ENCODE measurements at regions not wholly inside any gene's neighbourhood (a gene's known extent, or its start where the extent isn't known, plus 50 kb on each side); places are given as distances from the start of the nearest gene placed in this dataset.
A peak's percentile ranks its signal among the peaks of the same experiment; 100 is the strongest.

- no peak for DNase-seq (ENCODE audit: extremely low spot score)
- H3K4me1 ChIP-seq = no peaks in the 10 kb centered on the region
- H3K36me3 ChIP-seq = no peaks in the 10 kb centered on the region
- no peak overlapping the region for H3K27ac ChIP-seq (replicated peaks in 1 of 4)
- H3K4me3 ChIP-seq = no peak overlapping the region
- WGBS = 59% methylated on average over 3 of the region's 3 CpGs
- no peaks in the 10 kb centered on the region for H3K27me3 ChIP-seq
- intact Hi-C loops (cut with DNase I) = no loop called here
- H3K9me3 ChIP-seq = no peaks in the 10 kb centered on the region
- TF ChIP-seq EP300 (IDR thresholded peaks at IDR 0.05) (no peak), POLR2AphosphoS5 (IDR thresholded peaks at IDR 0.05) (no peak), POLR2A (IDR thresholded peaks at IDR 0.05; ENCODE audit: low read depth) (no peak), CTCF (IDR thresholded peaks at IDR 0.05) (no peak)
These were observed 762.2 kb upstream of the ALCAM start for GRCh38 chr3:104604326-104605010.

GRCh38 chr3:104606812-104607211 is 759.9 kb upstream of the ALCAM start:
- Histone ChIP-seq H3K4me1 (no peaks in the 10 kb centered on the region), H3K27ac (replicated peaks in 1 of 4) (no peak overlapping the region), H3K27me3 (no peaks in the 10 kb centered on the region), H3K36me3 (no peaks in the 10 kb centered on the region), H3K4me3 (no peak overlapping the region), H3K9me3 (no peaks in the 10 kb centered on the region)
- no peak for TF ChIP-seq POLR2A (IDR thresholded peaks at IDR 0.05; ENCODE audit: low read depth)
- TF ChIP-seq CTCF (IDR thresholded peaks at IDR 0.05) = no peak
- no peak for TF ChIP-seq EP300 (IDR thresholded peaks at IDR 0.05)
- TF ChIP-seq POLR2AphosphoS5 (IDR thresholded peaks at IDR 0.05) = no peak
- intact Hi-C loops (cut with DNase I) = no loop called here
- 67% methylated on average over 2 of the region's 2 CpGs for whole genome bisulfite sequencing
- no peak for DNase-seq (ENCODE audit: extremely low spot score)

- no peak for TF ChIP-seq POLR2AphosphoS5 (IDR thresholded peaks at IDR 0.05)
- TF ChIP-seq CTCF (IDR thresholded peaks at IDR 0.05) = peak in 1 of 3 experiments; percentile 6
- no peak for TF ChIP-seq POLR2A (IDR thresholded peaks at IDR 0.05; ENCODE audit: low read depth)
- Histone ChIP-seq H3K36me3 (no peaks in the 10 kb centered on the region), H3K4me1 (no peaks in the 10 kb centered on the region), H3K27ac (replicated peaks in 1 of 4) (no peak overlapping the region), H3K9me3 (no peaks in the 10 kb centered on the region), H3K4me3 (no peak overlapping the region), H3K27me3 (no peaks in the 10 kb centered on the region)
- intact Hi-C loops (cut with DNase I) = no loop called here
- no peak for DNase-seq (ENCODE audit: extremely low spot score)
- WGBS = 66% methylated on average over 4 of the region's 4 CpGs
These were observed 755.7 kb upstream of the ALCAM start for GRCh38 chr3:104610730-104611652.

- intact Hi-C loops (cut with DNase I) = no loop called here
- Histone ChIP-seq H3K9me3 (no peaks in the 10 kb centered on the region), H3K4me1 (no peaks in the 10 kb centered on the region), H3K27ac (replicated peaks in 1 of 4) (no peak overlapping the region), H3K36me3 (no peaks in the 10 kb centered on the region), H3K27me3 (no peaks in the 10 kb centered on the region), H3K4me3 (no peak overlapping the region)
- DNase-seq (ENCODE audit: extremely low spot score) = no peak
- no peak for TF ChIP-seq EP300 (IDR thresholded peaks at IDR 0.05)
- TF ChIP-seq CTCF (IDR thresholded peaks at IDR 0.05) = no peak
- no peak for TF ChIP-seq POLR2A (IDR thresholded peaks at IDR 0.05; ENCODE audit: low read depth)
- no peak for TF ChIP-seq POLR2AphosphoS5 (IDR thresholded peaks at IDR 0.05)
These were observed 754.5 kb upstream of the ALCAM start for GRCh38 chr3:104612218-104612617.
